Body of pancreas (tissue), 4 donors: ENCODE measurements at regions not wholly inside any gene's neighbourhood (a gene's known extent, or its start where the extent isn't known, plus 50 kb on each side); places are given as distances from the start of the nearest gene placed in this dataset.

ENCODE experiments used
- ATAC-seq: fragments of 150-250 bp; one replicate; pipeline ENCODE4 v1.9.1; 2016
- DNase-seq, 4 donors: peaks; one replicate each; pipeline ENCODE4 v3.0.0-alpha.2; 2019
- H3K27ac ChIP-seq, 4 donors: fragments of 200-600 bp; sonication (generic); 1 replicate in 3 of 4; 2 replicates in 1 of 4; pipeline versions ENCODE4 v1.5.1 to v1.6.1; 2016 to 2019; ENCODE audit warnings: mild to moderate bottlenecking in 1 of 4, mixed read lengths in 1 of 4, moderate library complexity in 1 of 4
- H3K27me3 ChIP-seq, 2 donors: fragments of 200-600 bp; sonication (generic); one replicate each; pipeline ENCODE4 v1.6.0; 2016; ENCODE audit warnings: mild to moderate bottlenecking in 1 of 2
- H3K36me3 ChIP-seq, 2 donors: fragments of 200-600 bp; sonication (generic); replicated peaks in 1 of 2; 2 replicates each; pipeline ENCODE4 v1.5.1; 2016; ENCODE audit warnings: low read depth in 2 of 2; ENCODE audit not compliant: insufficient read depth in 1 of 2
- H3K4me1 ChIP-seq: fragments of 200-600 bp; sonication (generic); one replicate; pipeline ENCODE4 v1.6.0; 2016
- H3K4me3 ChIP-seq, 2 donors: fragments of 200-600 bp; sonication (generic); 1 replicate in 1 of 2; 2 replicates in 1 of 2; pipeline ENCODE4 v1.5.1; 2016 to 2019
- H3K9me3 ChIP-seq, 3 donors: fragments of 200-600 bp; sonication (generic); 1 replicate in 2 of 3; 2 replicates in 1 of 3; pipeline ENCODE4 v1.5.1; 2016
- CTCF ChIP-seq, 7 experiments: fragments of 450-650 bp in 4 of 7; fragments of 200-600 bp in 3 of 7; sonication (generic) in 3 of 7; IDR thresholded peaks; one replicate each; pipeline ENCODE4 v1.5.1; 2016 to 2019; ENCODE audit warnings: antibody characterized with exemption in 7 of 7
- POLR2A ChIP-seq, 3 donors: fragments of 450-650 bp; IDR thresholded peaks; one replicate each; pipeline ENCODE4 v1.6.1; 2016; ENCODE audit warnings: antibody characterized with exemption in 3 of 3, mild to moderate bottlenecking in 2 of 3
- WGBS, 2 donors: methylation state at CpG; one replicate each; pipeline ENCODE4 v1.1.5; 2017; 5-methylcytosine and 5-hydroxymethylcytosine counted together
- intact Hi-C: fragments of 100-400 bp; cut with DNase I; formaldehyde crosslinking; loops from one replicate; pipeline ENCODE4 v1.15.1; 2023

GRCh38 chr11:70528794-70529580 lies 130.7 kb downstream of the CTTN start:
- H3K36me3 ChIP-seq = no peaks in the 10 kb centered on the region
- H3K4me3 ChIP-seq = no peak overlapping the region
- DNase-seq = no peak
- H3K9me3 ChIP-seq = no peaks in the 10 kb centered on the region
- H3K27me3 ChIP-seq = no peaks in the 10 kb centered on the region
- H3K4me1 ChIP-seq = no peaks in the 10 kb centered on the region
- TF ChIP-seq POLR2A (IDR thresholded peaks at IDR 0.05) (no peak), CTCF (IDR thresholded peaks at IDR 0.05) (no peak)
- H3K27ac ChIP-seq = no peak overlapping the region
- intact Hi-C loops = no loop called here
- WGBS, 2 donors = 92 to 96% methylated on average over 11 to 17 of the region's 18 CpGs
- no peak for ATAC-seq

GRCh38 chr11:70530010-70530409 lies 131.7 kb downstream of the CTTN start:
- 83 to 87% methylated on average over 10 of the region's 10 CpGs for WGBS, 2 donors
- Histone ChIP-seq H3K27me3 (no peaks in the 10 kb centered on the region), H3K27ac (no peak overlapping the region), H3K9me3 (no peaks in the 10 kb centered on the region), H3K4me3 (no peak overlapping the region), H3K36me3 (no peaks in the 10 kb centered on the region), H3K4me1 (no peaks in the 10 kb centered on the region)
- ATAC-seq (no peak), DNase-seq (no peak)
- no peak for TF ChIP-seq POLR2A (IDR thresholded peaks at IDR 0.05)
- no peak for TF ChIP-seq CTCF (IDR thresholded peaks at IDR 0.05)
- intact Hi-C loops = no loop called here

- no peaks in the 10 kb centered on the region for H3K27me3 ChIP-seq
- no peaks in the 10 kb centered on the region for H3K9me3 ChIP-seq
- no peak overlapping the region for H3K27ac ChIP-seq
- no peak overlapping the region for H3K4me3 ChIP-seq
- no peak for ATAC-seq
- intact Hi-C loops = no loop called here
- 88 to 97% methylated on average over 11 of the region's 11 CpGs for WGBS, 2 donors
- TF ChIP-seq CTCF (IDR thresholded peaks at IDR 0.05) = no peak
- no peak for TF ChIP-seq POLR2A (IDR thresholded peaks at IDR 0.05)
- H3K4me1 ChIP-seq = no peaks in the 10 kb centered on the region
- DNase-seq = no peak
- no peaks in the 10 kb centered on the region for H3K36me3 ChIP-seq
Measured at GRCh38 chr11:70530629-70531185, 132.4 kb downstream of the CTTN start.

GRCh38 chr11:70531281-70532065 lies 133.1 kb downstream of the CTTN start:
- no peak for TF ChIP-seq POLR2A (IDR thresholded peaks at IDR 0.05)
- TF ChIP-seq CTCF (IDR thresholded peaks at IDR 0.05) = no peak
- 80 to 85% methylated on average over 11 to 15 of the region's 18 CpGs for WGBS, 2 donors
- Histone ChIP-seq H3K4me1 (no peaks in the 10 kb centered on the region), H3K27ac (no peak overlapping the region), H3K27me3 (no peaks in the 10 kb centered on the region), H3K9me3 (no peaks in the 10 kb centered on the region), H3K36me3 (no peaks in the 10 kb centered on the region), H3K4me3 (no peak overlapping the region)
- DNase-seq (no peak), ATAC-seq (no peak)
- intact Hi-C loops = no loop called here
